ENCODE measurements at regions not wholly inside any gene's neighbourhood (a gene's known extent, or its start where the extent isn't known, plus 50 kb on each side); places are given as distances from the start of the nearest gene placed in this dataset.

- no peaks in the 10 kb centered on the region; the same call in 1 of the 2 replicates for H3K9me3 ChIP-seq (replicated peaks; ENCODE audit: control insufficient read depth, insufficient read depth, low read depth, low read length)
- H3K27ac ChIP-seq (ENCODE audit: extremely low read depth, low read depth, low read length), result no peak overlapping the region
- POLR2A ChIA-PET, result no interaction called here
- H3K9ac ChIP-seq (ENCODE audit: insufficient read depth in 1 of 2, low read depth in 2 of 2, low read length in 2 of 2), result no peak overlapping the region
- H2AFZ ChIP-seq (ENCODE audit: low read depth, low read length), result no peak overlapping the region
- intact Hi-C loops (cut with micrococcal nuclease), result no loop called here
- 0% methylated on average over 3 of the region's 3 CpGs for WGBS (ENCODE audit: insufficient coverage, low coverage, missing lambda C conversion rate)
- no peaks in the 10 kb centered on the region for H3K27me3 ChIP-seq (ENCODE audit: control insufficient read depth in 2 of 2, insufficient read depth in 2 of 2, low read length in 2 of 2)
- H3K36me3 ChIP-seq (ENCODE audit: control insufficient read depth, insufficient read depth, low read length), result no peaks in the 10 kb centered on the region
- H3K4me2 ChIP-seq (ENCODE audit: insufficient read depth, low read length), result no peak overlapping the region
- no peaks in the 10 kb centered on the region for H3K4me1 ChIP-seq (replicated peaks in 1 of 2; ENCODE audit: control insufficient read depth in 2 of 2, insufficient read depth in 2 of 2, low read length in 2 of 2)
- DNase-seq (ENCODE audit: extremely low read depth in 1 of 4, low spot score in 3 of 4) (no peak), ATAC-seq (no peak), FAIRE-seq (no peak)
- no TSS peak for BruUV-seq (replicated peaks)
- H3K4me3 ChIP-seq, result no peak overlapping the region
- no peak for TF ChIP-seq ARID3B (CRISPR knock-in tag; IDR thresholded peaks at IDR 0.05; ENCODE audit: borderline replicate concordance)
- TF ChIP-seq MTA3 (IDR thresholded peaks at IDR 0.05; ENCODE audit: borderline replicate concordance), result no peak
- TF ChIP-seq ELK3 (CRISPR knock-in tag; IDR thresholded peaks at IDR 0.05), result no peak
- no peak for TF ChIP-seq XRCC5 (IDR thresholded peaks at IDR 0.05; ENCODE audit: low read depth, low read length)
- TF ChIP-seq, protein P1, sequence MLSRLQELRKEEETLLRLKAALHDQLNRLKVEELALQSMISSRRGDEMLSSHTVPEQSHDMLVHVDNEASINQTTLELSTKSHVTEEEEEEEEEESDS (CRISPR knock-in tag; IDR thresholded peaks at IDR 0.05), result no peak
- TF ChIP-seq, protein P2, sequence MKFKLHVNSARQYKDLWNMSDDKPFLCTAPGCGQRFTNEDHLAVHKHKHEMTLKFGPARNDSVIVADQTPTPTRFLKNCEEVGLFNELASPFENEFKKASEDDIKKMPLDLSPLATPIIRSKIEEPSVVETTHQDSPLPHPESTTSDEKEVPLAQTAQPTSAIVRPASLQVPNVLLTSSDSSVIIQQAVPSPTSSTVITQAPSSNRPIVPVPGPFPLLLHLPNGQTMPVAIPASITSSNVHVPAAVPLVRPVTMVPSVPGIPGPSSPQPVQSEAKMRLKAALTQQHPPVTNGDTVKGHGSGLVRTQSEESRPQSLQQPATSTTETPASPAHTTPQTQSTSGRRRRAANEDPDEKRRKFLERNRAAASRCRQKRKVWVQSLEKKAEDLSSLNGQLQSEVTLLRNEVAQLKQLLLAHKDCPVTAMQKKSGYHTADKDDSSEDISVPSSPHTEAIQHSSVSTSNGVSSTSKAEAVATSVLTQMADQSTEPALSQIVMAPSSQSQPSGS (CRISPR knock-in tag; IDR thresholded peaks at IDR 0.05), result no peak
- TF ChIP-seq ZNF511 (CRISPR knock-in tag; IDR thresholded peaks at IDR 0.05), result no peak
- no peak for TF ChIP-seq JUND (IDR thresholded peaks at IDR 0.05; ENCODE audit: borderline replicate concordance, low read depth, low read length)
- TF ChIP-seq JUND (tag; IDR thresholded peaks at IDR 0.05; ENCODE audit: borderline replicate concordance, low read depth, low read length), result no peak
- in situ Hi-C loops (cut with MboI), result no loop called here
- no peaks in the 10 kb centered on the region for H4K20me1 ChIP-seq (replicated peaks; ENCODE audit: control insufficient read depth, insufficient read depth, low read length)
- H3K9me1 ChIP-seq (ENCODE audit: control insufficient read depth, insufficient read depth, low read length), result no peaks in the 10 kb centered on the region
- H3K79me2 ChIP-seq (ENCODE audit: control insufficient read depth, insufficient read depth, low read length), result no peaks in the 10 kb centered on the region
- CTCF ChIA-PET (ENCODE audit: low intra/inter-chr PET ratio), result no interaction called here
These were observed 420.7 kb downstream of the SI start for GRCh38 chr3:164657631-164658030.
